Ishikawa (cell line): ENCODE measurements at regions not wholly inside any gene's neighbourhood (a gene's known extent, or its start where the extent isn't known, plus 50 kb on each side); places are given as distances from the start of the nearest gene placed in this dataset.

Experiments used
- CEBPB ChIP-seq: IDR thresholded peaks from 2 replicates; pipeline ENCODE4 v1.6.1; 2012
- CREB1 ChIP-seq: IDR thresholded peaks from 2 replicates; pipeline ENCODE4 v1.6.1; 2012; ENCODE audit warnings: low read depth
- EGR1 ChIP-seq: IDR thresholded peaks from 2 replicates; pipeline ENCODE4 v1.6.1; 2012
- EP300 ChIP-seq: IDR thresholded peaks from 2 replicates; pipeline ENCODE4 v1.6.1; 2012; ENCODE audit warnings: borderline replicate concordance
- FOXM1 ChIP-seq: IDR thresholded peaks from 2 replicates; pipeline ENCODE4 v1.6.1; 2012; ENCODE audit warnings: low read depth, borderline replicate concordance
- NFIC ChIP-seq: IDR thresholded peaks from 2 replicates; pipeline ENCODE4 v1.6.1; 2012
- RAD21 ChIP-seq: IDR thresholded peaks from 2 replicates; pipeline ENCODE4 v1.6.1; 2012; ENCODE audit warnings: low read depth
- REST ChIP-seq: IDR thresholded peaks from 2 replicates; pipeline ENCODE4 v1.6.1; 2012; ENCODE audit warnings: low read depth, mild to moderate bottlenecking
- TAF1 ChIP-seq: IDR thresholded peaks from 2 replicates; pipeline ENCODE4 v1.6.1; 2012; ENCODE audit warnings: low read depth, mild to moderate bottlenecking
- TCF12 ChIP-seq: IDR thresholded peaks from 2 replicates; pipeline ENCODE4 v1.6.1; 2012; ENCODE audit warnings: low read depth
- TEAD4 ChIP-seq: IDR thresholded peaks from 2 replicates; pipeline ENCODE4 v1.6.1; 2012
- USF1 ChIP-seq: IDR thresholded peaks from 2 replicates; pipeline ENCODE4 v1.6.1; 2012
- YY1 ChIP-seq: IDR thresholded peaks from 2 replicates; pipeline ENCODE4 v1.6.1; 2012; ENCODE audit warnings: low read depth
- ZBTB7A ChIP-seq: IDR thresholded peaks from 2 replicates; pipeline ENCODE4 v1.6.1; 2012; ENCODE audit warnings: low read depth
- TF ChIP-seq, protein P1 (sequence below): IDR thresholded peaks from 2 replicates; pipeline ENCODE4 v1.6.1; 2012

- TF ChIP-seq FOXM1: no peak
- TF ChIP-seq YY1: no peak
These were observed 134.9 kb downstream of the SAMD9 start for GRCh38 chr7:92982928-92983327.

- no peak for TF ChIP-seq TCF12
- TF ChIP-seq NFIC: no peak
- no peak for TF ChIP-seq YY1
- no peak for TF ChIP-seq RAD21
- TF ChIP-seq TAF1: no peak
- no peak for TF ChIP-seq CEBPB
- no peak for TF ChIP-seq REST
- no peak for TF ChIP-seq USF1
- no peak for TF ChIP-seq EP300
- TF ChIP-seq CREB1: no peak
- no peak for TF ChIP-seq TEAD4
These were observed 140.6 kb upstream of the CDK6 start for GRCh38 chr7:92976931-92977330.

- peak; percentile 16; the same call in 1 of the 2 replicates for TF ChIP-seq NFIC
- TF ChIP-seq, protein P1, sequence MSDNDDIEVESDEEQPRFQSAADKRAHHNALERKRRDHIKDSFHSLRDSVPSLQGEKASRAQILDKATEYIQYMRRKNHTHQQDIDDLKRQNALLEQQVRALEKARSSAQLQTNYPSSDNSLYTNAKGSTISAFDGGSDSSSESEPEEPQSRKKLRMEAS: no peak
- 0 out of 2 replicates have a peak, but pooled peaks have one; percentile 13 for TF ChIP-seq EP300
These were observed 137.6 kb upstream of the CDK6 start for GRCh38 chr7:92973974-92974373.

DNA sequence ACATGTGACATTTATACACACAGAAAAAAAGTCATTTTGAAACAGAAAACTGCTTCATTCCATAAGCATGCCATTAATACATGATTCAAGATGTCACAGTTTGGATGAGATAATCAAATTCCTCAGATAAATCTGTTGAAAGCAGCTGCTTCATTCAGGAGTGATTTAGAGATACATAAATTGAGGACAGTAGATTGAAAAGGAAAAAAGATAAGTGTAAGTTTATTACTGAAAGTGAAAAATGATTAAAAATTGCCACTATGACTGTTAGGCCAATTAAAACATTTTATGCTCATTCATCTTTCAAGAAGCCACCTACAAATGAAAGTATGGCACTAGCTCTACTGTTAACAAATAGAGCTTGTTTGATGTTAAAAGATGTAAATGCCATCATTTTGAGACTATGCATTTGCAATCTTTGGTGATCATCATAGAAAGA is 136.9 kb upstream of the CDK6 start:
- TF ChIP-seq USF1 (no peak), EGR1 (no peak), NFIC (no peak), FOXM1 (no peak), TCF12 (no peak), EP300 (no peak), CREB1 (no peak), TEAD4 (no peak), TAF1 (no peak), RAD21 (no peak), YY1 (no peak), CEBPB (no peak), ZBTB7A (no peak), REST (no peak)
- TF ChIP-seq, protein P1: no peak

DNA sequence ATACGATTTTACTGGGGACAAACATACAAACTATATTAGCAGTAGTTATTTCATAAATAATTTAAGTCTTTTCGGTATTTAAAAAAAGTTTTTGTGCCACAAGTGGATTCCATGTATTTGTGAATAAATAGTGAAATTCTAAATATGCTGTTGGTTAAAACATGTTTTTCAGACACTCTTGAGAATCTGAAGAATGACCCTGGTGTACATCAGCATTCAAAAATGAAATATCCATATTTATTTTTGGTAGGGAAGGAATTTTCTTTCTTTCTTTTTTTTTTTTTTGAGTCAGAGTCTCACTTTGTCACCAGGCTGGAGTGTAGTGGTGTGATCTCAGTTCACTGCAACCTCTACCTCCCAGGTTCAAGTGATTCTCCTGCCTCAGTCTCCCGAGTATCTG is 136.1 kb upstream of the CDK6 start:
- no peak for TF ChIP-seq EGR1
- no peak for TF ChIP-seq RAD21

DNA sequence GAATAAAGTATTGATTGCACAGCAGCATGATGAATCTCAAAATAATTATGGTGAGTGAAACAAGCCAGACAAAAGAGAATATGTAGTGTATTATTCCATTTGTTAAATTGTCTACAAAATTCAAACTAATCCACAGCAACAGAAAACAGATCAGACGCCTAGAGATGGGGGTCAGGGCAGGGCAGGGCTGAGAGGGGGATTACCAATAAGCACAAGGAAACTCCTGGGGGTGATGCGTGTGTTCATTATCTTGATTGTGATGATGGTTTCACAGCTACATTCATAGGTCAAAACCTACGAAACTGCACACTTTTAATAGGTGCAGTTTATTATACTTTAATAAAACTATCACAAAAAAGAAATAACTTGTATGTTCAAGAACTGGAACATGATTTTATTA is 132.7 kb upstream of the CDK6 start:
- TF ChIP-seq YY1 (no peak), TEAD4 (no peak)

DNA sequence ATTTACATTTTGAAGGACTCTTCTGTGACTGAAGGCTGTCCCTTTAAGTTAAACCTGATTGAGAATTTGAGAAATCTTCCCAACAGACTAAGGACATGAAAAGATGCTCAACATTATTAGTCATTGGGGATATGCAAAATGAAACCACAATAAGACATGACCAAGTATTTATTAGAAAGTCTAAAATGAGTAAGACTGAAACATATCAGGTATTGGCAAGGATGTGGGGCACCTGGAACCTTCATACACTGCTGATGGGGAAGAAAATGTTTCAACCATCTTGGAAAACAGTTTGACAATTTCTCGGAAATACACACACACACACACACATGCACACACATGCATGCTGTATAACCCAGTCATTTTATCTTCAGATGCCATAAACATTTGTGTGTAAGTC is 132.1 kb upstream of the CDK6 start:
- TF ChIP-seq NFIC: no peak
- TF ChIP-seq, protein P1: no peak
- no peak for TF ChIP-seq TCF12
- no peak for TF ChIP-seq FOXM1
- TF ChIP-seq REST: no peak
- no peak for TF ChIP-seq ZBTB7A
- TF ChIP-seq EP300: no peak
- TF ChIP-seq TAF1: no peak
- TF ChIP-seq CREB1: no peak
- TF ChIP-seq EGR1: no peak
- no peak for TF ChIP-seq USF1
- no peak for TF ChIP-seq RAD21
- TF ChIP-seq TEAD4: no peak
- TF ChIP-seq YY1: no peak
- TF ChIP-seq CEBPB: no peak
